ENCODE measurements at regions not wholly inside any gene's neighbourhood (a gene's known extent, or its start where the extent isn't known, plus 50 kb on each side); places are given as distances from the start of the nearest gene placed in this dataset.

GRCh38 chr6:163945808-163946207 lies 531.3 kb downstream of the QKI start:
- no peak overlapping the region for H3K56ac ChIP-seq (ENCODE audit: insufficient read length, low read depth, low read length)
- no peaks in the 10 kb centered on the region for H3K9me3 ChIP-seq (ENCODE audit: control insufficient read depth, low read depth, low read length)
- no peak overlapping the region for H3K4ac ChIP-seq (ENCODE audit: low read depth, low read length)
- Mint-ChIP-seq H3K9me3 (no peaks in the 10 kb centered on the region), H3K4me3 (no peak overlapping the region; a peak in 1 of 5 replicates), H3K36me3 (ENCODE audit: insufficient read depth in 1 of 3, low read depth in 3 of 3) (no peaks in the 10 kb centered on the region), H3K27ac (peak overlapping the region in 1 of 3 experiments; percentile 83; a peak in 1 of 7 replicates), H3K27me3 (ENCODE audit: low read depth) (no peaks in the 10 kb centered on the region), H3K4me1 (peaks cover 60 to 69% of the 10 kb centered on the region in 2 experiments)
- DNase-seq = no peak
- H4K5ac ChIP-seq (ENCODE audit: insufficient read length, low read depth, low read length) = no peak overlapping the region
- no peak overlapping the region for H3K9ac ChIP-seq (ENCODE audit: extremely low read depth, insufficient read length, low read length)
- H3K14ac ChIP-seq (ENCODE audit: insufficient read depth, low read length) = no peak overlapping the region
- H4K91ac ChIP-seq (ENCODE audit: insufficient read length, low read depth, low read length) = no peak overlapping the region
- H3K23me2 ChIP-seq (ENCODE audit: insufficient read length, low read depth, low read length, poor library complexity, severe bottlenecking) = peaks cover 4% of the 10 kb centered on the region
- H2AFZ ChIP-seq (ENCODE audit: low read length) = no peak overlapping the region
- no peak overlapping the region for H2BK120ac ChIP-seq (ENCODE audit: low read depth, low read length, poor library complexity, severe bottlenecking)
- H3K23ac ChIP-seq (ENCODE audit: insufficient read length, low read depth, low read length) = no peak overlapping the region
- no peak overlapping the region for H3K18ac ChIP-seq (ENCODE audit: insufficient read length, low read depth, low read length)
- H2BK15ac ChIP-seq (ENCODE audit: low read depth, low read length) = no peak overlapping the region
- H3K4me2 ChIP-seq (ENCODE audit: insufficient read depth, insufficient read length, low read length) = no peak overlapping the region
- H2BK5ac ChIP-seq (ENCODE audit: insufficient read length, low read length) = no peak overlapping the region
- H3K79me1 ChIP-seq (ENCODE audit: insufficient read depth, low read depth, low read length, poor library complexity, severe bottlenecking) = no peaks in the 10 kb centered on the region
- H4K8ac ChIP-seq (replicated peaks; ENCODE audit: insufficient read length, low read depth, low read length) = no peak overlapping the region
- TF ChIP-seq, protein P1, sequence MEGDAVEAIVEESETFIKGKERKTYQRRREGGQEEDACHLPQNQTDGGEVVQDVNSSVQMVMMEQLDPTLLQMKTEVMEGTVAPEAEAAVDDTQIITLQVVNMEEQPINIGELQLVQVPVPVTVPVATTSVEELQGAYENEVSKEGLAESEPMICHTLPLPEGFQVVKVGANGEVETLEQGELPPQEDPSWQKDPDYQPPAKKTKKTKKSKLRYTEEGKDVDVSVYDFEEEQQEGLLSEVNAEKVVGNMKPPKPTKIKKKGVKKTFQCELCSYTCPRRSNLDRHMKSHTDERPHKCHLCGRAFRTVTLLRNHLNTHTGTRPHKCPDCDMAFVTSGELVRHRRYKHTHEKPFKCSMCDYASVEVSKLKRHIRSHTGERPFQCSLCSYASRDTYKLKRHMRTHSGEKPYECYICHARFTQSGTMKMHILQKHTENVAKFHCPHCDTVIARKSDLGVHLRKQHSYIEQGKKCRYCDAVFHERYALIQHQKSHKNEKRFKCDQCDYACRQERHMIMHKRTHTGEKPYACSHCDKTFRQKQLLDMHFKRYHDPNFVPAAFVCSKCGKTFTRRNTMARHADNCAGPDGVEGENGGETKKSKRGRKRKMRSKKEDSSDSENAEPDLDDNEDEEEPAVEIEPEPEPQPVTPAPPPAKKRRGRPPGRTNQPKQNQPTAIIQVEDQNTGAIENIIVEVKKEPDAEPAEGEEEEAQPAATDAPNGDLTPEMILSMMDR (conservative IDR thresholded peaks at IDR 0.05) = no peak
- no peak overlapping the region for H3T11ph ChIP-seq (ENCODE audit: low read length)
- H3K27ac ChIP-seq (ENCODE audit: insufficient read length, low read depth, low read length) = no peak overlapping the region
- H3K27me3 ChIP-seq (ENCODE audit: insufficient read depth, low read length) = no peaks in the 10 kb centered on the region
- no peak overlapping the region for H2BK20ac ChIP-seq (ENCODE audit: low read depth, low read length, poor library complexity, severe bottlenecking)
- no peak overlapping the region for H2AK5ac ChIP-seq (ENCODE audit: insufficient read length, low read length)
- H3K79me2 ChIP-seq (ENCODE audit: insufficient read depth, low read length) = no peaks in the 10 kb centered on the region
- H3K4me1 ChIP-seq (ENCODE audit: insufficient read depth, low read length) = peaks cover 6% of the 10 kb centered on the region; the same call in 1 of the 2 replicates
- no CpG with 5 or more reads among the region's 7 CpGs for WGBS (ENCODE audit: extremely low coverage, insufficient read length, low lambda C conversion rate)
- H4K20me1 ChIP-seq (ENCODE audit: control insufficient read depth, insufficient read depth, insufficient read length) = no peaks in the 10 kb centered on the region
- no peak overlapping the region for H2BK12ac ChIP-seq (ENCODE audit: insufficient read length, low read depth, low read length)

All from H9 (cell line).